HG03558 (cell line): ENCODE measurements at regions not wholly inside any gene's neighbourhood (a gene's known extent, or its start where the extent isn't known, plus 50 kb on each side); places are given as distances from the start of the nearest gene placed in this dataset.
"Not testable (repeated sequence)": the region's sequence is repeated elsewhere in the genome, so short reads cannot be mapped to it uniquely, and the experiment has no call there.

Experiments used
- ATAC-seq: cut with Tn5 transposase; IDR thresholded peaks from one replicate; pipeline ENCODE4 v1.9.1; 2021; ENCODE audit warnings: moderate number of reproducible peaks; ENCODE audit not compliant: unreplicated experiment; ENCODE audit errors: extremely low read depth

GRCh38 chr10:8272794-8273425 is 218.4 kb downstream of the GATA3 start:
- ATAC-seq = no peak

- no peak for ATAC-seq
Observed at GRCh38 chr10:8273749-8274148, 219.3 kb downstream of the GATA3 start.

GRCh38 chr10:8275911-8276310 is 221.4 kb downstream of the GATA3 start:
- no peak for ATAC-seq

- no peak for ATAC-seq
Observed at GRCh38 chr10:8278099-8278498, 223.6 kb downstream of the GATA3 start.

- ATAC-seq = no peak
Observed at GRCh38 chr10:8279598-8279997, 225.1 kb downstream of the GATA3 start.

- no peak for ATAC-seq
Observed at GRCh38 chr10:8280946-8281345, 226.5 kb downstream of the GATA3 start.

- no peak for ATAC-seq
Observed at GRCh38 chr10:8282340-8282739, 227.9 kb downstream of the GATA3 start.

- no peak for ATAC-seq
Observed at GRCh38 chr10:8283166-8283905, 228.8 kb downstream of the GATA3 start.

- no peak for ATAC-seq
Observed at GRCh38 chr10:8283986-8284385, 229.5 kb downstream of the GATA3 start.

- not testable (repeated sequence) for ATAC-seq
Observed at GRCh38 chr10:8285970-8286369, 231.5 kb downstream of the GATA3 start.

- no peak for ATAC-seq
Observed at GRCh38 chr10:8288600-8288999, 234.1 kb downstream of the GATA3 start.

- ATAC-seq = no peak
Observed at GRCh38 chr10:8289186-8289924, 234.9 kb downstream of the GATA3 start.

GRCh38 chr10:8294779-8295178 is 240.3 kb downstream of the GATA3 start:
- no peak for ATAC-seq

- ATAC-seq = no peak
Observed at GRCh38 chr10:8295311-8295710, 240.8 kb downstream of the GATA3 start.

GRCh38 chr10:8296090-8296733 is 241.7 kb downstream of the GATA3 start:
- ATAC-seq = no peak

GRCh38 chr10:8296734-8297101 is 242.2 kb downstream of the GATA3 start:
- no peak for ATAC-seq

- no peak for ATAC-seq
Observed at GRCh38 chr10:8297107-8297506, 242.6 kb downstream of the GATA3 start.

- no peak for ATAC-seq
Observed at GRCh38 chr10:8297959-8298358, 243.5 kb downstream of the GATA3 start.

- no peak for ATAC-seq
Observed at GRCh38 chr10:8298896-8299570, 244.5 kb downstream of the GATA3 start.

GRCh38 chr10:8300925-8301324 is 246.4 kb downstream of the GATA3 start:
- no peak for ATAC-seq
